GM21526 (cell line): ENCODE measurements at regions not wholly inside any gene's neighbourhood (a gene's known extent, or its start where the extent isn't known, plus 50 kb on each side); places are given as distances from the start of the nearest gene placed in this dataset.
"Not testable (repeated sequence)": the region's sequence is repeated elsewhere in the genome, so short reads cannot be mapped to it uniquely, and the experiment has no call there.

Source experiments
- ATAC-seq: cut with Tn5 transposase; IDR thresholded peaks from one replicate; pipeline ENCODE4 v1.9.1; 2021; ENCODE audit warnings: moderate library complexity; ENCODE audit not compliant: unreplicated experiment, low FRiP score

DNA sequence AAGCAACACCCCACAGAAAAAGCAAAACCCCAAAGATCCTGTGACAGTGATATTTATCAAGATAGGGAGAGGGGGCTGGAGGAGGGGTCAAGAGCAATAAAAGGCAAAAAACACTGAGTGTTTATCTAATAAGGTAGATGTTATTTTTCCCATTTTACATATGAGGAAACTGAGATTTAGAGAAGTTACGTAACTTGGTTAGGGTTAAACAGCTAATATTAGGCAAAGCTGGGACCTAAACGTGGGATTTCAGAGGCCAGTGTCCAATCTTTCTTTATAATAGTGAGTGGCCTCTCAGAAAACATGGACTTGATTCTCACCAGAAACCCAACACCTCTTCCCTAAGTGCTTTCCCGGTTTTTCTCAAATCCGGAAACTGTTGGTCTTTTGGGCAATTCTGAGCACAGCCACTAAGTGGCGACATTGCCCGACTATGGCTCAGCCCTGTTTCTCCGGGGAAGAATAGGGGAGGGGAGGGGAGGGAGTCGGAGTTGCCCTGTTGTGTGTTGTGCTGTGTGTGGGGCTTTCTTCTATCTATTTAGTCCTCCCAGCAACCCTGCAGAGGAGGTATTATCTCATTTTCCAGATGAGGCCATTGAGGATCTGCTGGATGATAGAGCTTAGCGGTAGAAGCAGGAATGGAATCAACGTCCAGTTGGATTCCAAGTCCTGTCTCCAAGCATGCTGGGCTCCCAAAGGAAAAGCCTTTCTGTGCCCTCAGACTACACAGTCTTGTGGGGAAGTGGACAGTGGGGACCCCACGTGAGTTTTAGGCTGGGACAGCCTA lies 58.7 kb upstream of the ETV3 start:
- not testable (repeated sequence) for ATAC-seq

GRCh38 chr1:157196245-157196543 lies 58.0 kb upstream of the ETV3 start:
- no peak for ATAC-seq

DNA sequence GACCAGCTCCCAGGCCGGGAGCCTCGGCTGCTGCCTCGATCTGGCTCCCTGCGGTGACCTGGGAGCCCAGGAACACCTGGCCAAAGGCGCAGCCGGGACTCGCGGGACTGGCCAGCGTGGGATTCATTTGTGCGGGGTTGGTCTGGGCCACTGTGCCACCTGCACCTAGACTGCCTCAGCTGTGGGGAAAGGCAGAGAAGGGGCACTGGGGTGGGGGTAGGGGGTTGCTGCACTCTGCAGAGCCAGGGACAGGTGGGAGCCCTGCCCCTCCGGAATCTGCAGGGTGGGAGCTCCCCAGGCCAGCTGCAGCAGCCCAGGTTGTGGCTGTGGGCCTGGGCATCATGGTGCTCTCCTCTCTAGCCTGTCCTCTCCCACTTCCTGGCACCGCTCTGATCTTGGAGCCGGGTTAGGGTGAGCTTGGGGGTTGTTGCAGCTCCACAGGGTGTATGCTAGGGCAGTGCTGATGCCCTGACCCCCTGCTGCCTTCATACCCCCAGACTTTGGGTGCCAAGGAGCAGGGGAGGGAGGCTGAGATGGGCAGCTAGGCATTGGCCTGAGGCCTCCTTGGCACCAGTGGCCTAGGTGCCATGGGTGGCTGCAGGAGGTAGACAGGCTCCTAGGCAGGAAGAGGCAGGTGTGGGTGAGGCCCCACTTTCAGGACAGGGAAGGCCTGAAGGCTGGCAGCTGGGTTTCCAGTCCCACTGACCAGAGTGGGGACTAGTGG lies 57.5 kb upstream of the ETV3 start:
- no peak for ATAC-seq

GRCh38 chr1:157194731-157195520 lies 56.7 kb upstream of the ETV3 start:
- no peak for ATAC-seq

GRCh38 chr1:157193702-157194391 lies 55.7 kb upstream of the ETV3 start:
- ATAC-seq: no peak

GRCh38 chr1:157193219-157193618 lies 55.0 kb upstream of the ETV3 start:
- ATAC-seq: no peak

DNA sequence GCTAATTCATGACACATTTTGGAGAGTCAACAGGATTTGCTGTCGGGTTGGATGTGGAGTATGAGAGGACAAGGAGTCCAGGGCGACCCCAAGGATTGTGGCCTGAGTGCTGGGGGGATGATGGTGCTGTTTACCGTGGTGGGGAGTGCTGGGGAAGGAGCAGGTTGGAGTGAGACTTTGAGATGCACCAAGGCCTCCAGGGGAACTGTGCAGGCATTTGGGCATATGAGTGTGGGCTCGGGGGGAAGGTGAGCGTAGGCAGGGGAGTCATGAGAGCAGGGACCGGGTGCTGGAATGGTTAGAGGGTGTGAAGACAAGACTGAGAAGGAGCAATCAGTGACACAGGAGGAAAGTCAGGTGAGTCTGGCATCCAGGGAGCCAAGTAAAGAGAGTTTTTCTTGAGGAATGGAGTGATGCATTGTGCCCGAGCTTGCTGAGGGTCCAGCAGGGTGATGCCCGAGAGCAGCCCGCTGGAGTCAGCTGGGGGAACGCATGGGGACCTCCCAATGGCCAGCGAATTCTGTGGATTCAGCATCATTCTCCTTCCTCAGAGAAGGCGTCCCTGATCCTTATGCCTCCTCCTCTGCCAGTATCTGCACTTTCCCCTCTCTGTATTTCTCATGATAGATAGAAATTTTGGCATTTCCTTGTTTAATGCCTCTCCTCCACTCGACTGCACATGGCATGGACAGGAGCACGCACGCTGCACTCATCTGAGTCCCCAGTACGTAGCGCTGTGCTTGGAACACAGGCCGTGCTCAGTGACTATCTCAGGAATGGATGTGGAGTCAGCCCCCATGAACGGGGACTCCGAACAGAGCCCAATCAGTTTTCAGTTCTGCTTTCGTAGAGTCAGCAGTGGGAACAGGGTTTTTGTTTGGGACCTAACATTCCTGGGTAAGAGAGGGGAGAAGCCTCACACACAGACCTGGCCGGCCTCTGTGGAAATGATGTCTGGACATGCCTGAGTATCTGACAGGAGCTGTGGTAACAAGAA lies 52.1 kb upstream of the ETV3 start:
- ATAC-seq: no peak

- no peak for ATAC-seq
Measured at GRCh38 chr1:157189096-157189495, 50.9 kb upstream of the ETV3 start.
